ENCODE measurements at regions not wholly inside any gene's neighbourhood (a gene's known extent, or its start where the extent isn't known, plus 50 kb on each side); places are given as distances from the start of the nearest gene placed in this dataset.
A peak's percentile ranks its signal among the peaks of the same experiment; 100 is the strongest.

- no peak for TF ChIP-seq ZNF462 (CRISPR knock-in tag; IDR thresholded peaks at IDR 0.05)
- no peak for TF ChIP-seq ZNF331 (CRISPR knock-in tag; IDR thresholded peaks at IDR 0.05; ENCODE audit: low read depth)
- no peak for TF ChIP-seq EZH2phosphoT487 (IDR thresholded peaks at IDR 0.05; ENCODE audit: unreplicated experiment)
- no peak for TF ChIP-seq JUNB (IDR thresholded peaks at IDR 0.05; ENCODE audit: unreplicated experiment)
Measured at GRCh38 chr11:98674390-98674789, 346.4 kb upstream of the CNTN5 start (continued).

- H3K4me1 ChIP-seq (ENCODE audit: insufficient read depth) = peaks cover 4% of the 10 kb centered on the region; the same call in 1 of the 2 replicates
- Mint-ChIP-seq H3K36me3 (ENCODE audit: low read depth) (peaks cover 16% of the 10 kb centered on the region), H3K9me3 (peaks cover 12% of the 10 kb centered on the region; the same call in 2 of the 3 replicates), H3K27ac (peak overlapping the region; percentile 48; the same call in 1 of the 2 replicates), H3K27me3 (ENCODE audit: insufficient read depth, low read depth, poor library complexity) (no peaks in the 10 kb centered on the region), H3K4me1 (peaks cover 16% of the 10 kb centered on the region), H3K4me3 (no peak overlapping the region)
- no peaks in the 10 kb centered on the region for H3K36me3 ChIP-seq (ENCODE audit: insufficient read depth)
- no peaks in the 10 kb centered on the region for H3K79me2 ChIP-seq (replicated peaks; ENCODE audit: insufficient read depth)
- no peaks in the 10 kb centered on the region for H4K20me1 ChIP-seq (replicated peaks; ENCODE audit: insufficient read depth)
- peak; percentile 57 for DNase-seq (ENCODE audit: low spot score)
- H3K9me2 ChIP-seq (ENCODE audit: insufficient read depth) = peaks cover 2% of the 10 kb centered on the region; the same call in 1 of the 2 replicates
- no peaks in the 10 kb centered on the region for H3K27me3 ChIP-seq (ENCODE audit: insufficient read depth)
- peak overlapping the region; percentile 43 for H2AFZ ChIP-seq
- no peak for ATAC-seq
- H3K4me2 ChIP-seq = peak overlapping the region; percentile 13
- no peaks in the 10 kb centered on the region for H3F3A ChIP-seq (replicated peaks; ENCODE audit: low read depth)
- no peak overlapping the region for H3K4me3 ChIP-seq
- peak overlapping the region; percentile 69 for H3K27ac ChIP-seq (ENCODE audit: low read depth)
- TF ChIP-seq ZNF114 (CRISPR knock-in tag; IDR thresholded peaks at IDR 0.05) = no peak
- no peak for TF ChIP-seq CTCF (conservative IDR thresholded peaks at IDR 0.05; ENCODE audit: low read depth in 2 of 2)
- TF ChIP-seq NANOG (IDR thresholded peaks at IDR 0.05; ENCODE audit: borderline replicate concordance) = no peak
- TF ChIP-seq REST (IDR thresholded peaks at IDR 0.05; ENCODE audit: unreplicated experiment) = no peak
- no peak for TF ChIP-seq POLR2AphosphoS5 (IDR thresholded peaks at IDR 0.05; ENCODE audit: low read depth)
- TF ChIP-seq ETS1 (IDR thresholded peaks at IDR 0.05) = no peak
- no peak for TF ChIP-seq STAT1 (IDR thresholded peaks at IDR 0.05; ENCODE audit: unreplicated experiment)
- no peak for TF ChIP-seq JUNB (IDR thresholded peaks at IDR 0.05; ENCODE audit: unreplicated experiment)
Measured at GRCh38 chr11:98679673-98680072, 341.1 kb upstream of the CNTN5 start.

Data from GM23338 (cell line).